ENCODE measurements at regions not wholly inside any gene's neighbourhood (a gene's known extent, or its start where the extent isn't known, plus 50 kb on each side); places are given as distances from the start of the nearest gene placed in this dataset.

GRCh38 chr6:114595591-114595990 is 252.8 kb upstream of the HS3ST5 start:
- FAIRE-seq (no peak), ATAC-seq (no peak), DNase-seq (ENCODE audit: low read depth, low spot score) (no peak)
- 18% methylated on average over 2 of the region's 2 CpGs for WGBS (ENCODE audit: insufficient coverage, insufficient replicate concordance, low lambda C conversion rate, missing lambda C conversion rate)
- Histone ChIP-seq H3K27me3 (replicated peaks in 1 of 2; ENCODE audit: control insufficient read depth in 2 of 2, insufficient read depth in 2 of 2, low read length in 1 of 2) (no peaks in the 10 kb centered on the region), H3K4me1 (ENCODE audit: control insufficient read depth, insufficient read depth, low read length) (no peaks in the 10 kb centered on the region), H4K20me1 (ENCODE audit: control insufficient read depth, insufficient read depth) (no peaks in the 10 kb centered on the region), H3K79me2 (ENCODE audit: control insufficient read depth, insufficient read depth, low read length) (no peaks in the 10 kb centered on the region), H3K9me3 (replicated peaks; ENCODE audit: control insufficient read depth, insufficient read depth, low read length) (no peaks in the 10 kb centered on the region), H3K4me2 (ENCODE audit: control insufficient read depth, insufficient read depth) (no peak overlapping the region), H3K27ac (ENCODE audit: control insufficient read depth, insufficient read depth) (no peak overlapping the region), H2AFZ (ENCODE audit: control insufficient read depth, low read depth, low read length) (no peak overlapping the region), H3K4me3 (no peak overlapping the region), H3K36me3 (ENCODE audit: control insufficient read depth in 2 of 2, insufficient read depth in 2 of 2, low read length in 1 of 2) (no peaks in the 10 kb centered on the region), H3K9ac (ENCODE audit: control insufficient read depth, insufficient read depth, low read length) (no peak overlapping the region)
- RAD21 ChIA-PET (ENCODE audit: unreplicated experiment), result no interaction called here
- SMC1A ChIA-PET (ENCODE audit: uncharacterized antibody, unreplicated experiment), result interaction anchor here (0.9 kb wide), 1 partner anchor 353 kb away, joined by 3 read pairs; no protein-coding TSS in a partner anchor
- in situ Hi-C loops (cut with MboI), result no loop called here
- BruUV-seq (replicated peaks), result no TSS peak
- TF ChIP-seq MEF2B (IDR thresholded peaks at IDR 0.05; ENCODE audit: partially characterized antibody, poor library complexity, severe bottlenecking) (no peak), ETV6 (conservative IDR thresholded peaks at IDR 0.05 in 1 of 2, IDR thresholded peaks at IDR 0.05 in 1 of 2; ENCODE audit: borderline replicate concordance in 1 of 2, low read depth in 1 of 2) (no peak), ZNF622 (IDR thresholded peaks at IDR 0.05) (no peak), GABPA (IDR thresholded peaks at IDR 0.05; ENCODE audit: low read depth) (no peak), RELA (IDR thresholded peaks at IDR 0.05; ENCODE audit: borderline replicate concordance, partially characterized antibody) (no peak), SIX5 (IDR thresholded peaks at IDR 0.05; ENCODE audit: low read depth, low read length, severe bottlenecking) (no peak), KAT2A (conservative IDR thresholded peaks at IDR 0.05; ENCODE audit: control insufficient read depth, low read depth, low read length) (no peak), BCL3 (IDR thresholded peaks at IDR 0.05; ENCODE audit: borderline replicate concordance, insufficient read depth, low read depth, low read length, poor library complexity, severe bottlenecking) (no peak)
- TF ChIP-seq, protein P1, sequence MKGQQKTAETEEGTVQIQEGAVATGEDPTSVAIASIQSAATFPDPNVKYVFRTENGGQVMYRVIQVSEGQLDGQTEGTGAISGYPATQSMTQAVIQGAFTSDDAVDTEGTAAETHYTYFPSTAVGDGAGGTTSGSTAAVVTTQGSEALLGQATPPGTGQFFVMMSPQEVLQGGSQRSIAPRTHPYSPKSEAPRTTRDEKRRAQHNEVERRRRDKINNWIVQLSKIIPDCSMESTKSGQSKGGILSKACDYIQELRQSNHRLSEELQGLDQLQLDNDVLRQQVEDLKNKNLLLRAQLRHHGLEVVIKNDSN (IDR thresholded peaks at IDR 0.05; ENCODE audit: borderline replicate concordance, extremely low read length, insufficient read depth, low read depth, low read length), result no peak
- POLR2A ChIA-PET, result no interaction called here
- CTCF ChIA-PET, result no interaction called here
- intact Hi-C loops (cut with micrococcal nuclease; ENCODE audit: unreplicated experiment), result no loop called here
